ENCODE measurements at regions not wholly inside any gene's neighbourhood (a gene's known extent, or its start where the extent isn't known, plus 50 kb on each side); places are given as distances from the start of the nearest gene placed in this dataset.

- Histone ChIP-seq H3K27me3 (ENCODE audit: low read length) (no peaks in the 10 kb centered on the region), H3K79me2 (ENCODE audit: low read length) (no peaks in the 10 kb centered on the region), H3F3A (ENCODE audit: low read length, unreplicated experiment) (no peaks in the 10 kb centered on the region), H3K27ac (ENCODE audit: low read length) (no peak overlapping the region), H3K9ac (ENCODE audit: low read length) (no peak overlapping the region), H4K20me1 (ENCODE audit: low read length) (no peaks in the 10 kb centered on the region), H3K4me3 (ENCODE audit: low read length) (no peak overlapping the region), H3K9me2 (replicated peaks; ENCODE audit: low read length) (no peaks in the 10 kb centered on the region), H3K4me1 (ENCODE audit: insufficient read depth, low read length) (peaks cover 8% of the 10 kb centered on the region; the same call in 1 of the 2 replicates), H2AFZ (ENCODE audit: low read length) (no peak overlapping the region), H3K4me2 (ENCODE audit: low read length) (no peak overlapping the region), H3K36me3 (ENCODE audit: low read depth, low read length) (no peaks in the 10 kb centered on the region), H3K9me3 (ENCODE audit: low read length) (no peaks in the 10 kb centered on the region)
- POLR2A ChIA-PET (ENCODE audit: unreplicated experiment), result no interaction called here
- intact Hi-C loops (cut with micrococcal nuclease), result no loop called here
- peak; percentile 18 for DNase-seq
- no TSS peak for BruUV-seq (replicated peaks)
- CTCF ChIA-PET, result no interaction called here
- no peak for TF ChIP-seq EZH2 (IDR thresholded peaks at IDR 0.05; ENCODE audit: low read length, unreplicated experiment)
- no peak for TF ChIP-seq CTCF (conservative IDR thresholded peaks at IDR 0.05; ENCODE audit: low read depth, low read length)
- TF ChIP-seq EZH2phosphoT487 (IDR thresholded peaks at IDR 0.05; ENCODE audit: borderline replicate concordance, low read length), result no peak
- ATAC-seq, result no peak
Measured at GRCh38 chr5:90293931-90294330, 115.6 kb downstream of the CETN3 start.

- intact Hi-C loops (cut with micrococcal nuclease), result no loop called here
- H3K9ac ChIP-seq (ENCODE audit: low read length), result no peak overlapping the region
- H3K4me1 ChIP-seq (ENCODE audit: insufficient read depth, low read length), result no peaks in the 10 kb centered on the region; the same call in 1 of the 2 replicates
- no peaks in the 10 kb centered on the region for H3K9me3 ChIP-seq (ENCODE audit: low read length)
- no peaks in the 10 kb centered on the region for H3K79me2 ChIP-seq (ENCODE audit: low read length)
- ChIA-PET POLR2A (ENCODE audit: unreplicated experiment) (no interaction called here), CTCF (no interaction called here)
- ATAC-seq, result no peak
- TF ChIP-seq EZH2 (IDR thresholded peaks at IDR 0.05; ENCODE audit: low read length, unreplicated experiment), result no peak
- TF ChIP-seq EZH2phosphoT487 (IDR thresholded peaks at IDR 0.05; ENCODE audit: borderline replicate concordance, low read length), result no peak
- TF ChIP-seq CTCF (conservative IDR thresholded peaks at IDR 0.05; ENCODE audit: low read depth, low read length), result no peak
- no peaks in the 10 kb centered on the region for H4K20me1 ChIP-seq (ENCODE audit: low read length)
- no TSS peak for BruUV-seq (replicated peaks)
- H3F3A ChIP-seq (ENCODE audit: low read length, unreplicated experiment), result no peaks in the 10 kb centered on the region
- no peaks in the 10 kb centered on the region for H3K9me2 ChIP-seq (replicated peaks; ENCODE audit: low read length)
- no peaks in the 10 kb centered on the region for H3K36me3 ChIP-seq (ENCODE audit: low read depth, low read length)
- H3K27ac ChIP-seq (ENCODE audit: low read length), result no peak overlapping the region
- no peak for DNase-seq
- no peak overlapping the region for H2AFZ ChIP-seq (ENCODE audit: low read length)
- no peaks in the 10 kb centered on the region for H3K27me3 ChIP-seq (ENCODE audit: low read length)
- no peak overlapping the region for H3K4me2 ChIP-seq (ENCODE audit: low read length)
- H3K4me3 ChIP-seq (ENCODE audit: low read length), result no peak overlapping the region
Measured at GRCh38 chr5:90290648-90291047, 118.9 kb downstream of the CETN3 start.

GRCh38 chr5:90289837-90290236 is 119.7 kb downstream of the CETN3 start:
- ChIA-PET CTCF (no interaction called here), POLR2A (ENCODE audit: unreplicated experiment) (no interaction called here)
- DNase-seq, result no peak
- Histone ChIP-seq H4K20me1 (ENCODE audit: low read length) (no peaks in the 10 kb centered on the region), H3F3A (ENCODE audit: low read length, unreplicated experiment) (no peaks in the 10 kb centered on the region), H3K4me1 (ENCODE audit: insufficient read depth, low read length) (peaks cover 7% of the 10 kb centered on the region; the same call in 1 of the 2 replicates), H2AFZ (ENCODE audit: low read length) (no peak overlapping the region), H3K79me2 (ENCODE audit: low read length) (no peaks in the 10 kb centered on the region), H3K4me2 (ENCODE audit: low read length) (no peak overlapping the region), H3K4me3 (ENCODE audit: low read length) (no peak overlapping the region), H3K27me3 (ENCODE audit: low read length) (no peaks in the 10 kb centered on the region), H3K36me3 (ENCODE audit: low read depth, low read length) (no peaks in the 10 kb centered on the region), H3K9ac (ENCODE audit: low read length) (no peak overlapping the region), H3K9me2 (replicated peaks; ENCODE audit: low read length) (no peaks in the 10 kb centered on the region), H3K27ac (ENCODE audit: low read length) (no peak overlapping the region), H3K9me3 (ENCODE audit: low read length) (no peaks in the 10 kb centered on the region)
- TF ChIP-seq CTCF (conservative IDR thresholded peaks at IDR 0.05; ENCODE audit: low read depth, low read length), result no peak
- TF ChIP-seq EZH2phosphoT487 (IDR thresholded peaks at IDR 0.05; ENCODE audit: borderline replicate concordance, low read length), result no peak
- no peak for TF ChIP-seq EZH2 (IDR thresholded peaks at IDR 0.05; ENCODE audit: low read length, unreplicated experiment)
- BruUV-seq (replicated peaks), result no TSS peak
- ATAC-seq, result no peak
- intact Hi-C loops (cut with micrococcal nuclease), result loop anchor here (5.0 kb wide), 1 partner anchor 142 kb away; no protein-coding TSS in a partner anchor

Data from PC-3 (cell line).